A549 (cell line): ENCODE measurements at regions not wholly inside any gene's neighbourhood (a gene's known extent, or its start where the extent isn't known, plus 50 kb on each side); places are given as distances from the start of the nearest gene placed in this dataset.

Source experiments
- ATAC-seq, 2 experiments: fragments of 200-7000 bp in 1 of 2; fragments of >200 bp in 1 of 2; cut with Nextera tagmentation in 1 of 2; cut with Tn5 transposase in 1 of 2; 3 replicates each; pipeline versions ENCODE4 v1.8.0 to v1.9.1; 2018 to 2020; ENCODE audit warnings: mild to moderate bottlenecking in 1 of 2, moderate library complexity in 1 of 2
- CTCF ChIA-PET: fragments of 300-600 bp; sonication (Branson Sonifier 250); formaldehyde crosslinking; extraction: SDS; loops from one replicate; lab custom pipeline; 2021; ENCODE audit warnings: antibody characterized with exemption, inconsistent platforms; lab: Yijun Ruan, JAX
- POLR2A ChIA-PET: fragments of 350-600 bp; formaldehyde crosslinking; extraction: SDS; loops from one replicate; lab custom pipeline; 2021; ENCODE audit warnings: antibody characterized with exemption, inconsistent platforms; lab: Yijun Ruan, JAX
- DNase-seq, 2 experiments: peaks; one replicate each; pipeline versions ENCODE4 v3.0.0 to v3.0.0-alpha.2; 2011 to 2016; ENCODE audit warnings: low read depth in 1 of 2, low spot score in 1 of 2
- FAIRE-seq: peaks from 2 replicates; lab custom pipeline; 2011; peaks lifted over from hg19 to GRCh38; lab: Jason Lieb, UNC
- H3K27ac ChIP-seq, 2 experiments: fragments of >200 bp; sonication (Bioruptor Twin); formaldehyde crosslinking; 3 replicates each; pipeline ENCODE4 v1.5.1; 2016 to 2017
- H3K4me1 ChIP-seq: fragments of >200 bp; sonication (Bioruptor Twin); formaldehyde crosslinking; 3 replicates; pipeline ENCODE4 v1.6.1; 2016
- H3K4me2 ChIP-seq: fragments of >200 bp; sonication (Bioruptor Twin); formaldehyde crosslinking; 3 replicates; pipeline ENCODE4 v1.6.1; 2016
- H3K4me3 ChIP-seq: fragments of >200 bp; sonication (Bioruptor Twin); formaldehyde crosslinking; 3 replicates; pipeline ENCODE4 v1.5.1; 2016
- H3K9me3 ChIP-seq: fragments of >200 bp; sonication (Bioruptor Twin); formaldehyde crosslinking; 3 replicates; pipeline ENCODE4 v1.6.1; 2016
- CBX2 ChIP-seq: fragments of 200-600 bp; sonication (generic); IDR thresholded peaks from 2 replicates; pipeline ENCODE4 v1.6.1; 2016; ENCODE audit warnings: low read depth, mild to moderate bottlenecking, borderline replicate concordance
- CEBPB ChIP-seq, 2 experiments: fragments of >200 bp in 1 of 2; sonication (Bioruptor Twin) in 1 of 2; formaldehyde crosslinking in 1 of 2; IDR thresholded peaks; 2 replicates each; pipeline ENCODE4 v1.6.1; 2012 to 2016
- CHD2 ChIP-seq: fragments of 150-350 bp; IDR thresholded peaks from 2 replicates; pipeline ENCODE4 v1.6.1; 2014; ENCODE audit warnings: low read length; ENCODE audit not compliant: partially characterized antibody
- EHF ChIP-seq: fragments of 250-450 bp; sonication (Bioruptor Pico); IDR thresholded peaks from 2 replicates; pipeline ENCODE4 v1.5.0; 2020; ENCODE audit warnings: mild to moderate bottlenecking
- EHMT2 ChIP-seq: fragments of 200-600 bp; sonication (generic); IDR thresholded peaks from 2 replicates; pipeline ENCODE4 v1.6.1; 2016; ENCODE audit warnings: antibody characterized with exemption, low read depth, mild to moderate bottlenecking, moderate library complexity
- EP300 ChIP-seq, 2 experiments: fragments of >200 bp; sonication (Bioruptor Twin); formaldehyde crosslinking; IDR thresholded peaks; 2 replicates in 1 of 2; 3 replicates in 1 of 2; pipeline ENCODE4 v1.6.1; 2016 to 2017
- ESRRA ChIP-seq: fragments of 150-350 bp; IDR thresholded peaks from 2 replicates; pipeline ENCODE4 v1.6.1; 2014; ENCODE audit warnings: mild to moderate bottlenecking, low read length, borderline replicate concordance
- FOXS1 ChIP-seq: fragments of 250-450 bp; sonication (Bioruptor Pico); IDR thresholded peaks from 2 replicates; pipeline ENCODE4 v1.5.0; 2020; ENCODE audit warnings: mild to moderate bottlenecking, moderate library complexity
- GATA3 ChIP-seq: IDR thresholded peaks from 2 replicates; pipeline ENCODE4 v1.6.1; 2012; ENCODE audit warnings: borderline replicate concordance
- HES2 ChIP-seq: fragments of >200 bp; sonication (Bioruptor Twin); formaldehyde crosslinking; IDR thresholded peaks from 2 replicates; pipeline ENCODE4 v1.6.1; 2016
- JUN ChIP-seq, 2 experiments: fragments of >200 bp; sonication (Bioruptor Twin); formaldehyde crosslinking; IDR thresholded peaks; 2 replicates in 1 of 2; 3 replicates in 1 of 2; pipeline ENCODE4 v1.6.1; 2016 to 2017
- MAZ ChIP-seq: fragments of 150-350 bp; IDR thresholded peaks from 2 replicates; pipeline ENCODE4 v1.6.1; 2014; ENCODE audit warnings: antibody characterized with exemption, low read depth, low read length, borderline replicate concordance
- MYC ChIP-seq: IDR thresholded peaks from 2 replicates; pipeline ENCODE4 v1.6.1; 2012; ENCODE audit warnings: mild to moderate bottlenecking, inconsistent platforms, low read length, improper control_type of control experiment, borderline replicate concordance
- NPAS2 ChIP-seq: fragments of 250-450 bp; sonication (Bioruptor Pico); IDR thresholded peaks from 2 replicates; pipeline ENCODE4 v1.8.0; 2022; ENCODE audit warnings: mild to moderate bottlenecking, moderate library complexity, borderline replicate concordance
- PHF8 ChIP-seq: fragments of 200-600 bp; sonication (generic); IDR thresholded peaks from 2 replicates; pipeline ENCODE4 v1.6.1; 2016; ENCODE audit warnings: low read depth, mild to moderate bottlenecking, antibody characterized with exemption, moderate library complexity, borderline replicate concordance
- RAD21 ChIP-seq, 2 experiments: fragments of >200 bp in 1 of 2; sonication (Bioruptor Twin) in 1 of 2; formaldehyde crosslinking in 1 of 2; IDR thresholded peaks in 1 of 2; conservative IDR thresholded peaks in 1 of 2; 2 replicates in 1 of 2; 3 replicates in 1 of 2; pipeline ENCODE4 v1.6.1; 2012 to 2018; ENCODE audit warnings: inconsistent platforms in 1 of 2
- REST ChIP-seq: fragments of 200-600 bp; sonication (generic); IDR thresholded peaks from 2 replicates; pipeline ENCODE4 v1.6.1; 2016; ENCODE audit warnings: antibody characterized with exemption, mild to moderate bottlenecking, moderate library complexity
- RFX5 ChIP-seq: fragments of 450-650 bp; IDR thresholded peaks from 2 replicates; pipeline ENCODE4 v1.7.1; 2014; ENCODE audit warnings: antibody characterized with exemption, mild to moderate bottlenecking, moderate library complexity
- SMC3 ChIP-seq: fragments of >200 bp; sonication (Bioruptor Twin); formaldehyde crosslinking; IDR thresholded peaks from 3 replicates; pipeline ENCODE4 v1.6.1; 2018; ENCODE audit warnings: inconsistent platforms
- SREBF2 ChIP-seq: fragments of 450-650 bp; IDR thresholded peaks from 2 replicates; pipeline ENCODE4 v1.6.1; 2014; ENCODE audit warnings: mild to moderate bottlenecking, moderate library complexity
- TP53 ChIP-seq: fragments of 250-450 bp; sonication (Bioruptor Pico); IDR thresholded peaks from 2 replicates; pipeline ENCODE4 v1.5.0; 2021; ENCODE audit warnings: mild to moderate bottlenecking, moderate library complexity
- ZC3H11A ChIP-seq: fragments of 450-650 bp; IDR thresholded peaks from 2 replicates; pipeline ENCODE4 v1.6.1; 2014; ENCODE audit warnings: antibody characterized with exemption, mild to moderate bottlenecking
- WGBS: methylation state at CpG from one replicate; pipeline ENCODE4 v1.1.6; 2017; ENCODE audit errors: missing lambda C conversion rate; 5-methylcytosine and 5-hydroxymethylcytosine counted together
- TF ChIP-seq, protein P1 (sequence below): fragments of >200 bp; sonication (Bioruptor Twin); formaldehyde crosslinking; IDR thresholded peaks from 3 replicates; pipeline ENCODE4 v1.5.1; 2016

GRCh38 chr4:14539246-14539645 lies 463.0 kb upstream of the CPEB2 start:
- WGBS = no CpG with 5 or more reads among the region's 2 CpGs

GRCh38 chr4:14545163-14545562 lies 457.1 kb upstream of the CPEB2 start:
- ChIA-PET CTCF (no interaction called here), POLR2A (no interaction called here)
- Histone ChIP-seq H3K9me3 (no peaks in the 10 kb centered on the region), H3K4me2 (no peak overlapping the region), H3K27ac (no peak overlapping the region), H3K4me3 (no peak overlapping the region), H3K4me1 (no peaks in the 10 kb centered on the region)
- FAIRE-seq = no peak
- TF ChIP-seq TP53 (CRISPR knock-in tag) (no peak), SREBF2 (no peak), FOXS1 (no peak), SMC3 (no peak), EHF (no peak)
- no peak for ATAC-seq
- 89% methylated on average over 5 of the region's 5 CpGs for WGBS
- DNase-seq = no peak

More at GRCh38 chr4:14539246-14539645, 463.0 kb upstream of the CPEB2 start:
- Histone ChIP-seq H3K4me1 (no peaks in the 10 kb centered on the region), H3K27ac (no peak overlapping the region), H3K9me3 (no peaks in the 10 kb centered on the region), H3K4me3 (no peak overlapping the region), H3K4me2 (no peak overlapping the region)
- CTCF ChIA-PET = no interaction called here
- no peak for ATAC-seq
- TF ChIP-seq MAZ (no peak), EP300 (IDR thresholded peaks at IDR 0.05) (no peak), MYC (no peak), CEBPB (IDR thresholded peaks at IDR 0.05) (no peak), JUN (IDR thresholded peaks at IDR 0.05) (no peak), CBX2 (no peak), RFX5 (no peak), NPAS2 (CRISPR knock-in tag) (no peak)
- no peak for FAIRE-seq
- POLR2A ChIA-PET = no interaction called here
- no peak for DNase-seq

- CTCF ChIA-PET = no interaction called here
- ATAC-seq = no peak
Measured at GRCh38 chr4:14545807-14546206, 456.5 kb upstream of the CPEB2 start.

GRCh38 chr4:14552119-14552518 lies 450.2 kb upstream of the CPEB2 start:
- no peak overlapping the region for H3K27ac ChIP-seq
- H3K4me2 ChIP-seq = no peak overlapping the region
- H3K9me3 ChIP-seq = no peaks in the 10 kb centered on the region
- DNase-seq (no peak), ATAC-seq (no peak), FAIRE-seq (no peak)
- no peaks in the 10 kb centered on the region for H3K4me1 ChIP-seq
- no peak overlapping the region for H3K4me3 ChIP-seq
- POLR2A ChIA-PET = no interaction called here
- CTCF ChIA-PET = no interaction called here
- 93% methylated on average over 6 of the region's 6 CpGs for whole genome bisulfite sequencing
- TF ChIP-seq ZC3H11A (no peak), RAD21 (conservative IDR thresholded peaks at IDR 0.05 in 1 of 2, IDR thresholded peaks at IDR 0.05 in 1 of 2) (no peak), PHF8 (no peak), REST (no peak), CHD2 (no peak), ESRRA (no peak), HES2 (no peak), EHMT2 (no peak), EHF (no peak), GATA3 (no peak)
- TF ChIP-seq, protein P1, sequence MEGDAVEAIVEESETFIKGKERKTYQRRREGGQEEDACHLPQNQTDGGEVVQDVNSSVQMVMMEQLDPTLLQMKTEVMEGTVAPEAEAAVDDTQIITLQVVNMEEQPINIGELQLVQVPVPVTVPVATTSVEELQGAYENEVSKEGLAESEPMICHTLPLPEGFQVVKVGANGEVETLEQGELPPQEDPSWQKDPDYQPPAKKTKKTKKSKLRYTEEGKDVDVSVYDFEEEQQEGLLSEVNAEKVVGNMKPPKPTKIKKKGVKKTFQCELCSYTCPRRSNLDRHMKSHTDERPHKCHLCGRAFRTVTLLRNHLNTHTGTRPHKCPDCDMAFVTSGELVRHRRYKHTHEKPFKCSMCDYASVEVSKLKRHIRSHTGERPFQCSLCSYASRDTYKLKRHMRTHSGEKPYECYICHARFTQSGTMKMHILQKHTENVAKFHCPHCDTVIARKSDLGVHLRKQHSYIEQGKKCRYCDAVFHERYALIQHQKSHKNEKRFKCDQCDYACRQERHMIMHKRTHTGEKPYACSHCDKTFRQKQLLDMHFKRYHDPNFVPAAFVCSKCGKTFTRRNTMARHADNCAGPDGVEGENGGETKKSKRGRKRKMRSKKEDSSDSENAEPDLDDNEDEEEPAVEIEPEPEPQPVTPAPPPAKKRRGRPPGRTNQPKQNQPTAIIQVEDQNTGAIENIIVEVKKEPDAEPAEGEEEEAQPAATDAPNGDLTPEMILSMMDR = no peak

More at GRCh38 chr4:14545807-14546206, 456.5 kb upstream of the CPEB2 start:
- POLR2A ChIA-PET = no interaction called here
- TF ChIP-seq FOXS1 = no peak
- TF ChIP-seq, protein P1 = no peak
- H3K27ac ChIP-seq = no peak overlapping the region
- H3K4me1 ChIP-seq = no peaks in the 10 kb centered on the region
- no peak overlapping the region for H3K4me3 ChIP-seq
- no peak overlapping the region for H3K4me2 ChIP-seq
- FAIRE-seq (no peak), DNase-seq (no peak)
- no peaks in the 10 kb centered on the region for H3K9me3 ChIP-seq
- 54% methylated on average over 4 of the region's 4 CpGs for WGBS
